Mucosa of descending colon (tissue), 3 donors: ENCODE measurements at regions not wholly inside any gene's neighbourhood (a gene's known extent, or its start where the extent isn't known, plus 50 kb on each side); places are given as distances from the start of the nearest gene placed in this dataset.

Source experiments
- ATAC-seq: fragments of 200-7000 bp; cut with Tn5 transposase; one replicate; pipeline ENCODE4 v1.9.1; 2020; ENCODE audit warnings: mild to moderate bottlenecking, moderate library complexity
- DNase-seq, 3 donors: peaks; one replicate each; pipeline ENCODE4 v3.0.0-alpha.2; 2020
- H3K36me3 ChIP-seq: fragments of 200-600 bp; one replicate; pipeline ENCODE4 v1.8.0; 2021; ENCODE audit warnings: low read depth, mild to moderate bottlenecking
- H3K4me1 ChIP-seq: fragments of 200-600 bp; one replicate; pipeline ENCODE4 v1.8.0; 2021; ENCODE audit warnings: low read depth, mild to moderate bottlenecking
- H3K4me3 ChIP-seq: fragments of 200-600 bp; one replicate; pipeline ENCODE4 v1.8.0; 2021; ENCODE audit warnings: mild to moderate bottlenecking
- H3K9me3 ChIP-seq: fragments of 200-600 bp; one replicate; pipeline ENCODE4 v1.8.0; 2021; ENCODE audit warnings: mild to moderate bottlenecking
- intact Hi-C, 2 donors: fragments of 100-400 bp; cut with DNase I in 1 of 2; cut with micrococcal nuclease in 1 of 2; formaldehyde crosslinking; loops; one replicate each; pipeline versions ENCODE4 v1.11.0 to v1.11.1; 2022; cut with DNase I, micrococcal nuclease
- TF ChIP-seq, protein P1 (sequence below): fragments of 200-600 bp; IDR thresholded peaks from one replicate; pipeline ENCODE4 v1.8.0; 2022; ENCODE audit warnings: antibody characterized with exemption, mild to moderate bottlenecking
- donor health status: DM: no; HTN: no; CAD: no; lungs with moderate emphysema.
- donor health status: DM: no; HTN: no; CAD: no.
- donor health status: DM: no; HTN: yes; CAD: no.

- H3K36me3 ChIP-seq = no peaks in the 10 kb centered on the region
- ATAC-seq = no peak
- H3K4me1 ChIP-seq = no peaks in the 10 kb centered on the region
- TF ChIP-seq, protein P1, sequence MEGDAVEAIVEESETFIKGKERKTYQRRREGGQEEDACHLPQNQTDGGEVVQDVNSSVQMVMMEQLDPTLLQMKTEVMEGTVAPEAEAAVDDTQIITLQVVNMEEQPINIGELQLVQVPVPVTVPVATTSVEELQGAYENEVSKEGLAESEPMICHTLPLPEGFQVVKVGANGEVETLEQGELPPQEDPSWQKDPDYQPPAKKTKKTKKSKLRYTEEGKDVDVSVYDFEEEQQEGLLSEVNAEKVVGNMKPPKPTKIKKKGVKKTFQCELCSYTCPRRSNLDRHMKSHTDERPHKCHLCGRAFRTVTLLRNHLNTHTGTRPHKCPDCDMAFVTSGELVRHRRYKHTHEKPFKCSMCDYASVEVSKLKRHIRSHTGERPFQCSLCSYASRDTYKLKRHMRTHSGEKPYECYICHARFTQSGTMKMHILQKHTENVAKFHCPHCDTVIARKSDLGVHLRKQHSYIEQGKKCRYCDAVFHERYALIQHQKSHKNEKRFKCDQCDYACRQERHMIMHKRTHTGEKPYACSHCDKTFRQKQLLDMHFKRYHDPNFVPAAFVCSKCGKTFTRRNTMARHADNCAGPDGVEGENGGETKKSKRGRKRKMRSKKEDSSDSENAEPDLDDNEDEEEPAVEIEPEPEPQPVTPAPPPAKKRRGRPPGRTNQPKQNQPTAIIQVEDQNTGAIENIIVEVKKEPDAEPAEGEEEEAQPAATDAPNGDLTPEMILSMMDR = no peak
- DNase-seq = no peak
- intact Hi-C loops = no loop called here
- no peak overlapping the region for H3K4me3 ChIP-seq
- no peaks in the 10 kb centered on the region for H3K9me3 ChIP-seq
Observed at GRCh38 chr11:133746663-133747306, 98.5 kb downstream of the SPATA19 start.

DNA sequence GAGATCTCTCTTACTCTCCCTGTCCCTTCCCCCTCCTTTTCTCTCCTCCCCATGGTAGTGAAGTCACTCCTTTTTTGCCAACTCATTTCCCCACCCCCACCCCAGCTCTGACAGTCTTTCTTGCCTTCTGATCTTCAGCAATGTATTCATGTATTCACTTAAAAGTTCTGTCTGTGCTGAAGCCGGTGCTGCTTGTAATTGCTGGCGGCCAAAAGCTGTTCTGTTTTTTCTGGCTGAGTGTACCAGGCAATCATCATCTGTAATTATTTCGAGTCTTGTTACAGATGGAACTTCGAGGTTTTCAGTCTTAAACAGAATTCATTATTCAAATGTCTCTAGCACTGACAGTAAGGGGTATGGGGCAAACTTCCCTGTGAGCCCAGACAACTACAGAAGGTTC lies 99.5 kb downstream of the SPATA19 start:
- no peak overlapping the region for H3K4me3 ChIP-seq
- no peak for ATAC-seq
- TF ChIP-seq, protein P1 = no peak
- H3K4me1 ChIP-seq = no peaks in the 10 kb centered on the region
- intact Hi-C loops = no loop called here
- no peaks in the 10 kb centered on the region for H3K36me3 ChIP-seq
- DNase-seq = no peak
- no peaks in the 10 kb centered on the region for H3K9me3 ChIP-seq

DNA sequence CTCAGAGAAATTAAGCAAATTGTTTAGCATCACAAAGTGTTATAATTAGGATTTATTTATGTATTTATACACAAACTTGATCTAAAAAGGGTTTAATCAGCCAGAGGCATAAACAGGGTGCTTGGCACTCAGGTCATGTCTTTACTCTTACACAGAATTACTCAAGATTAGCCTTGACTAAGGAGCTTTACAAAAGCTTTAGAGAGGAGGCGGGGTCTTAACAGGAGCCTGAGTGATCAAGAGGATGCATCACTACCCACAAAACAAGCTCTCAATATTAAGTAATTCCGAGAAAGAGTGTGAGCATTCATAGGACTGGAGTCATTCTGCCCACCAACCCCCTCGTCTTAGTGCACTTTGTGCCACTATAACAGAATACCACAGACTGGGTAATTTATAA lies 103.0 kb downstream of the SPATA19 start:
- TF ChIP-seq, protein P1 = no peak
- DNase-seq = no peak
- Histone ChIP-seq H3K4me3 (no peak overlapping the region), H3K9me3 (no peaks in the 10 kb centered on the region), H3K36me3 (no peaks in the 10 kb centered on the region), H3K4me1 (no peaks in the 10 kb centered on the region)
- intact Hi-C loops = no loop called here
- ATAC-seq = no peak

GRCh38 chr11:133740963-133741362 lies 104.3 kb downstream of the SPATA19 start:
- H3K9me3 ChIP-seq = no peaks in the 10 kb centered on the region
- ATAC-seq = no peak
- no peak overlapping the region for H3K4me3 ChIP-seq
- H3K36me3 ChIP-seq = no peaks in the 10 kb centered on the region
- no peaks in the 10 kb centered on the region for H3K4me1 ChIP-seq
- intact Hi-C loops = no loop called here
- TF ChIP-seq, protein P1 = no peak
- no peak for DNase-seq

GRCh38 chr11:133739481-133739880 lies 105.8 kb downstream of the SPATA19 start:
- no peaks in the 10 kb centered on the region for H3K9me3 ChIP-seq
- H3K4me3 ChIP-seq = no peak overlapping the region
- H3K36me3 ChIP-seq = no peaks in the 10 kb centered on the region
- ATAC-seq (no peak), DNase-seq (no peak)
- TF ChIP-seq, protein P1 = no peak
- no peaks in the 10 kb centered on the region for H3K4me1 ChIP-seq
- intact Hi-C loops = no loop called here

- ATAC-seq (no peak), DNase-seq (no peak)
- no peaks in the 10 kb centered on the region for H3K4me1 ChIP-seq
- intact Hi-C loops = no loop called here
- no peak overlapping the region for H3K4me3 ChIP-seq
- no peaks in the 10 kb centered on the region for H3K36me3 ChIP-seq
- TF ChIP-seq, protein P1 = no peak
- H3K9me3 ChIP-seq = no peaks in the 10 kb centered on the region
Observed at GRCh38 chr11:133738624-133739023, 106.7 kb downstream of the SPATA19 start.
